CD14-positive monocyte (primary cell): ENCODE measurements at regions not wholly inside any gene's neighbourhood (a gene's known extent, or its start where the extent isn't known, plus 50 kb on each side); places are given as distances from the start of the nearest gene placed in this dataset.

Experiments
- DNase-seq, 3 donors: peaks; one replicate each; pipeline ENCODE4 v3.0.0-alpha.2; 2011 to 2022
- H2AFZ ChIP-seq: 2 replicates; pipeline ENCODE4 v1.6.0; 2012; ENCODE audit warnings: mild to moderate bottlenecking, low read depth, low read length, inconsistent platforms; ENCODE audit not compliant: insufficient read depth, poor library complexity, severe bottlenecking
- H3K27ac ChIP-seq, 2 donors: 1 replicate in 1 of 2; 2 replicates in 1 of 2; pipeline ENCODE4 v1.5.1; 2012 to 2013; ENCODE audit warnings: low read length in 2 of 2, control low read depth in 1 of 2, inconsistent platforms in 1 of 2, low read depth in 1 of 2, mild to moderate bottlenecking in 1 of 2
- H3K27me3 ChIP-seq, 2 donors: one replicate each; pipeline versions ENCODE4 v1.6.0 to v1.6.1; 2011 to 2013; ENCODE audit warnings: low read length in 2 of 2; ENCODE audit not compliant: control insufficient read depth in 2 of 2, insufficient read depth in 2 of 2
- H3K36me3 ChIP-seq, 2 donors: replicated peaks in 1 of 2; 1 replicate in 1 of 2; 2 replicates in 1 of 2; pipeline versions ENCODE4 v1.5.1 to v1.6.1; 2012 to 2013; ENCODE audit warnings: low read length in 2 of 2, control low read depth in 1 of 2, inconsistent platforms in 1 of 2, mild to moderate bottlenecking in 1 of 2; ENCODE audit not compliant: insufficient read depth in 2 of 2, control insufficient read depth in 1 of 2
- H3K4me1 ChIP-seq, 2 donors: 1 replicate in 1 of 2; 2 replicates in 1 of 2; pipeline versions ENCODE4 v1.5.1 to v1.6.1; 2012 to 2013; ENCODE audit warnings: low read length in 2 of 2, control low read depth in 1 of 2, inconsistent platforms in 1 of 2, mild to moderate bottlenecking in 1 of 2, moderate library complexity in 1 of 2; ENCODE audit not compliant: insufficient read depth in 2 of 2, control insufficient read depth in 1 of 2
- H3K4me2 ChIP-seq: replicated peaks from 2 replicates; pipeline ENCODE3; 2012; ENCODE audit warnings: low read length, moderate library complexity, mild to moderate bottlenecking; ENCODE audit not compliant: poor library complexity, severe bottlenecking; ENCODE audit errors: extremely low read depth
- H3K4me3 ChIP-seq, 3 experiments: fragments of 200-600 bp in 1 of 3; sonication (generic) in 1 of 3; replicated peaks in 1 of 3; 1 replicate in 2 of 3; 2 replicates in 1 of 3; pipeline ENCODE4 v1.5.1; 2011 to 2013; ENCODE audit warnings: low read length in 3 of 3, mild to moderate bottlenecking in 3 of 3, control low read depth in 2 of 3, low read depth in 2 of 3, inconsistent platforms in 1 of 3, moderate library complexity in 1 of 3
- H3K79me2 ChIP-seq: 2 replicates; pipeline ENCODE4 v1.6.0; 2012; ENCODE audit warnings: mild to moderate bottlenecking, control low read depth, inconsistent platforms, low read length, moderate library complexity; ENCODE audit not compliant: insufficient read depth
- H3K9ac ChIP-seq: 2 replicates; pipeline ENCODE4 v1.6.0; 2017; ENCODE audit warnings: low read length, mild to moderate bottlenecking; ENCODE audit not compliant: insufficient read depth, poor library complexity, severe bottlenecking
- H3K9me3 ChIP-seq, 2 donors: replicated peaks in 1 of 2; 1 replicate in 1 of 2; 2 replicates in 1 of 2; pipeline versions ENCODE4 v1.5.1 to v1.6.1; 2012 to 2013; ENCODE audit warnings: low read length in 2 of 2, control low read depth in 1 of 2; ENCODE audit not compliant: control insufficient read depth in 1 of 2, insufficient read depth in 1 of 2
- H4K20me1 ChIP-seq: 2 replicates; pipeline ENCODE4 v1.6.0; 2012; ENCODE audit warnings: mild to moderate bottlenecking, low read length, control low read depth, moderate library complexity; ENCODE audit not compliant: insufficient read depth
- H3K27ac Mint-ChIP-seq, 7 donors: one replicate each; pipeline ENCODE4 v1.8.0; 2020; ENCODE audit warnings: mild to moderate bottlenecking in 7 of 7, mixed read lengths in 7 of 7, moderate library complexity in 6 of 7, inconsistent platforms in 2 of 7
- H3K27me3 Mint-ChIP-seq, 3 donors: one replicate each; pipeline ENCODE4 v1.8.0; 2021 to 2022; ENCODE audit warnings: low read depth in 3 of 3, mild to moderate bottlenecking in 3 of 3, mixed read lengths in 3 of 3, moderate library complexity in 3 of 3, inconsistent platforms in 1 of 3
- H3K36me3 Mint-ChIP-seq, 2 donors: one replicate each; pipeline ENCODE4 v1.8.0; 2020; ENCODE audit warnings: mixed read lengths in 2 of 2, inconsistent platforms in 1 of 2, mild to moderate bottlenecking in 1 of 2
- H3K4me1 Mint-ChIP-seq: one replicate; pipeline ENCODE4 v1.8.0; 2020; ENCODE audit warnings: mild to moderate bottlenecking, mixed read lengths
- H3K4me3 Mint-ChIP-seq, 2 donors: one replicate each; pipeline ENCODE4 v1.8.0; 2020; ENCODE audit warnings: mild to moderate bottlenecking in 2 of 2, mixed read lengths in 2 of 2, moderate library complexity in 1 of 2
- H3K9me3 Mint-ChIP-seq, 7 donors: one replicate each; pipeline ENCODE4 v1.8.0; 2020 to 2022; ENCODE audit warnings: mixed read lengths in 7 of 7, mild to moderate bottlenecking in 6 of 7, moderate library complexity in 6 of 7, inconsistent platforms in 2 of 7
- CTCF ChIP-seq: fragments of 200-600 bp; IDR thresholded peaks from one replicate; pipeline ENCODE4 v1.8.0; 2022; ENCODE audit warnings: antibody characterized with exemption, mild to moderate bottlenecking
- WGBS: methylation state at CpG from one replicate; pipeline ENCODE4 v1.1.5; 2013; ENCODE audit warnings: missing lambda C conversion rate; ENCODE audit not compliant: insufficient coverage; 5-methylcytosine and 5-hydroxymethylcytosine counted together
- intact Hi-C, 2 donors: fragments of 100-400 bp; cut with micrococcal nuclease; formaldehyde crosslinking; loops; one replicate each; pipeline versions ENCODE4 v1.15.0 to v1.15.1; 2023

- H3K9me3 ChIP-seq = no peaks in the 10 kb centered on the region
- H3K36me3 ChIP-seq = no peaks in the 10 kb centered on the region
- H3K27ac Mint-ChIP-seq = no peak overlapping the region
- H3K27me3 Mint-ChIP-seq = peaks cover 3 to 10% (median 3%) of the 10 kb centered on the region in 3 donors
- H3K4me3 ChIP-seq = no peak overlapping the region
- no peaks in the 10 kb centered on the region for H3K4me1 ChIP-seq
- no peak for DNase-seq
- H3K9ac ChIP-seq = no peak overlapping the region
- H3K79me2 ChIP-seq = no peaks in the 10 kb centered on the region
- peaks cover 0 to 8% (median 2%) of the 10 kb centered on the region in 7 donors for H3K9me3 Mint-ChIP-seq
- no peak overlapping the region for H3K27ac ChIP-seq
- intact Hi-C loops = no loop called here
- TF ChIP-seq CTCF = no peak
- no peaks in the 10 kb centered on the region for H4K20me1 ChIP-seq
- no peak overlapping the region for H2AFZ ChIP-seq
- WGBS = 54% methylated on average over 4 of the region's 6 CpGs
- H3K4me3 Mint-ChIP-seq = no peak overlapping the region
- no peaks in the 10 kb centered on the region for H3K4me1 Mint-ChIP-seq
- no peaks in the 10 kb centered on the region for H3K27me3 ChIP-seq
- no peak overlapping the region for H3K4me2 ChIP-seq
- no peaks in the 10 kb centered on the region for H3K36me3 Mint-ChIP-seq
These were observed 86.8 kb upstream of the SALL1 start for GRCh38 chr16:51237861-51238378.

- Histone ChIP-seq H2AFZ (no peak overlapping the region), H3K79me2 (no peaks in the 10 kb centered on the region), H4K20me1 (no peaks in the 10 kb centered on the region), H3K9ac (no peak overlapping the region), H3K36me3 (no peaks in the 10 kb centered on the region), H3K4me2 (no peak overlapping the region), H3K9me3 (no peaks in the 10 kb centered on the region), H3K27ac (no peak overlapping the region), H3K4me1 (no peaks in the 10 kb centered on the region), H3K4me3 (no peak overlapping the region), H3K27me3 (no peaks in the 10 kb centered on the region)
- intact Hi-C loops = no loop called here
- H3K36me3 Mint-ChIP-seq = no peaks in the 10 kb centered on the region
- no peak overlapping the region for H3K4me3 Mint-ChIP-seq
- peaks cover 3 to 8% (median 3%) of the 10 kb centered on the region in 3 donors for H3K27me3 Mint-ChIP-seq
- WGBS = 100% methylated on average over 1 of the region's 2 CpGs
- no peaks in the 10 kb centered on the region for H3K4me1 Mint-ChIP-seq
- no peak for DNase-seq
- H3K27ac Mint-ChIP-seq = no peak overlapping the region
- no peak for TF ChIP-seq CTCF
- H3K9me3 Mint-ChIP-seq = peaks cover 0 to 8% (median 2%) of the 10 kb centered on the region in 7 donors
These were observed 86.1 kb upstream of the SALL1 start for GRCh38 chr16:51237207-51237606.
